ENCODE measurements at regions not wholly inside any gene's neighbourhood (a gene's known extent, or its start where the extent isn't known, plus 50 kb on each side); places are given as distances from the start of the nearest gene placed in this dataset.

- TF ChIP-seq CTCF (IDR thresholded peaks at IDR 0.05; ENCODE audit: extremely low read depth in 1 of 2, insufficient read depth in 1 of 2, low read depth in 1 of 2, low read length in 2 of 2) (no peak), POLR2A (IDR thresholded peaks at IDR 0.05; ENCODE audit: low read depth, low read length) (no peak), MYC (IDR thresholded peaks at IDR 0.05; ENCODE audit: low read depth, low read length) (no peak)
Observed at GRCh38 chr3:87969620-87970019, 89.2 kb downstream of the CGGBP1 start.
